HG03135 (cell line): ENCODE measurements at regions not wholly inside any gene's neighbourhood (a gene's known extent, or its start where the extent isn't known, plus 50 kb on each side); places are given as distances from the start of the nearest gene placed in this dataset.
"Not testable (repeated sequence)": the region's sequence is repeated elsewhere in the genome, so short reads cannot be mapped to it uniquely, and the experiment has no call there.

ENCODE experiments used
- ATAC-seq: cut with Tn5 transposase; IDR thresholded peaks from one replicate; pipeline ENCODE4 v1.9.1; 2021; ENCODE audit warnings: mild to moderate bottlenecking, moderate library complexity; ENCODE audit not compliant: unreplicated experiment

DNA sequence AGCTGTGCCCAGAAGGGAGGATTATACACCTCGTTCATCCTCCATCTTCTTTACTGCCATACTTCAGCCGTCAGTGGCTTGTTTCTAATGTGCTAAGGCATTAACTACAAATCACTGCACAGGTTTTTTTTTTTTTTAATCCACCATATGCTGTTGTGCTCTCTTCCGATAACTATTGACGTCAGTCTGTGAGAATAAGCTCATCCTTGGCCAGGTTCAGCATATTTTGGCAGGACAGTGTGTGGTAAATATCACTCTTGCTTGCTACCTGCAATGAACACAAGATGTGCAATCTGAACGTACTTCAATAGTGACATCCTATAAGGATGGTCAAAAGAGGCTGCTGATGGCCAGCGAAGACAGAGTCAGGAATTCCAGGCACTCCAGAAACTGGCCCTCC is 2030.7 kb upstream of the PCDH20 start:
- ATAC-seq, result no peak

DNA sequence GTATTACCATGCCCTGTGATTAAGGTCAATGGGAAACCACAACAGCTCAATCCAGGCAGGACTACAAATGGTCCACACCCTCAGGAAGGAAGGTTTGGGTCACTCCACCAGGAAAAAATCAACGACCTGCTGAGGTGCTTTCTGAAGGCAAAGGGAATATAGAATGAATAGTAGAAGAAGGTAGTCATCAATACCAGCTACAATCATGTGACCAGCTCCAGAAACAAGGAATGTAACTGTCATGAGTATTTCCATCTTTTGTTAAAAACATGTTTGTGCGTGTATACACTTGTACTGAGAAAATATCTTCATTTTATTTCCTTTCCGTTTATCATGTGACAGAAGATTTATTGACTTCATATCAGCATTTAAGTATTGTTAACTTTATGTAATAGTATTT is 2028.6 kb upstream of the PCDH20 start:
- not testable (repeated sequence) for ATAC-seq

DNA sequence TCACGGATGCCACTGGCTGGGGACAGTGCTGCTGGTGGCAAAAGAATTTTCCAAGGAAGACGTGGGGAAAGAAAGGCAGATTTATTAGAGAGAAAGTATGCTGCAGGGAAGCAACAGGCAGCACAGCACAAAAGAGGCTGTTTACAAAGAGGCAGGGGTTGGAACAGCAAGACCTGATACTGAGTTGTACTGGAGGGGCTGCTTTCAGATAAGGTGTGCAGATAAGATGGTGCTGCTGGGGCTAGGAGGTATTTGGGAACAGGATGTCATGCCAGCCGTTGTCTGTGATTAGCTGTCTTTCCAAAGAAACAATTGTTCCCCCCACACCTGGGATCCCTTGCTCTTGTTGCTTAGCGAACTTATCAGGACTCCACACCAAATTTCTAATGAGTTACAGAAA is 2023.3 kb upstream of the PCDH20 start:
- ATAC-seq, result no peak

DNA sequence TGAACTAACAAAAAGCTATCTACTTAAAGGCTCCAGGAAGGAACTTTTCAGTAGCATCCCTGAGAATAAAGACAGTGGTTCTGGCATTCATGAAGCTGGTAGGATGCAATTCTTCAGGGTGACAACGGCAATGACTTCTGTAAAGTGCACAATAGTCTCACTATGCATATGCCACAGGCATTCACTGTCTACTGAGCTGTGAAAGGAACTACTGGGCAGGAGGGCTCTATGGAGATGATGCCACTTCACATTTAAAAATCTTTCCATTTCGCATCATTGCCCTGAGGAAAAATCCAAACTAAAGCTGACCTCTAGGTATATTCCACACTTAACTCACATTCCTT is 2020.6 kb upstream of the PCDH20 start:
- no peak for ATAC-seq

DNA sequence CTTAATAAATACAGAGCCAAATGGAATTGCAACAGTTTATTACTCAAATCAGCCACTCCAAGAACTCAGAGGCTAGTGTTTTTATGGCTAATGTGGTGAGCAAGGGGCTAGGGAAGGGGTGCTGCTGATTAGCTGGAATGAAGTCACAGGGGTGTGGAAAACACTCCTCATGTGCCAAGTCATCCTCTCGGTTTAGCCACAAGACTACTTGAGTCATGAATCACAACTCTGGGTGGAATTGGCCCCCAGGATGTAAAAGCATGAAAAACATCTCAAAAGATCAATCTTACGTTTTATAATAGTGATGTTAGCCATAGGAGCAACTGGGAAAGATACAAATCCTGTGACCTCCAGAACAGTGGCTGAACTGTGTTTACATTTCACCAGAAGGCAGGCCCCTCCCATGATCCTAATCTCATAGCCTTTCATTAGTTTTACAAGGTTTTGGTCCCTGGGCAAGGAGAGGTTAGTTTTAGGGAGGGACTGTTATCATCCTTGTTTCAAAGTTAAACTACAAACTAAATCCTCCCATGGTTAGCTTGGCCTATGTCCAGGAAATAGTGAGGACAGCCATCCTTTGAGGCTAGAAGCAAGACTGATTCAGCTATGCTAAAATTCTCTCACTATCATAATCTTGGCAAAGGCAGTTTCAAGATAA is 2020.1 kb upstream of the PCDH20 start:
- no peak for ATAC-seq

DNA sequence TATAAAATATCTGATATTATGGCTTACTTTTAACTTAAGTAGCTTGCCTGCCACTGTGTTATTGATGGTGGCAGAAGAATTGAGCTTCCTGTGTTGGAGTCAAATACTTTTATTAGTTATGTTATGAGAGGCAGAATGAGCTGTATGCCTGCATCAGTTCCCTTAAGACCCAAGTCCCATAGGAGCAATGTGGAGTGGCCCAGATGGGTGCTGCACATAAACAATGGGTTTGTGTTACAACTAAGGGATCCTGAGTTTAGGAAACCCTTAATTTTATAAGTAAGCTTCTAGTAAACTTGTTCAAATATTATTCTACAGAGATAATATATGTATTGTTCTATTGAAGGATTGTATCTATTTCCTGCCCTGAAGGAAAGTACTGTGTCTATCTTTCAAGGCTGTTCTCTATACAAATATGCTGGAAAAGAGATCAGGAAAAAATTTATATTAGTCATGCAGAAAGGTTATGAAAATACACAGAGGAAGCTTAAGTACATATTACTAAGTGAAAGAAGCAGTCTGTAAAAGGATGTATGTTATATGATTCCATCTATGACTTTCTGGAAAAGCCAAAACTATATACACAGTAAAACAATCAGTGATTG is 2018.0 kb upstream of the PCDH20 start:
- no peak for ATAC-seq

DNA sequence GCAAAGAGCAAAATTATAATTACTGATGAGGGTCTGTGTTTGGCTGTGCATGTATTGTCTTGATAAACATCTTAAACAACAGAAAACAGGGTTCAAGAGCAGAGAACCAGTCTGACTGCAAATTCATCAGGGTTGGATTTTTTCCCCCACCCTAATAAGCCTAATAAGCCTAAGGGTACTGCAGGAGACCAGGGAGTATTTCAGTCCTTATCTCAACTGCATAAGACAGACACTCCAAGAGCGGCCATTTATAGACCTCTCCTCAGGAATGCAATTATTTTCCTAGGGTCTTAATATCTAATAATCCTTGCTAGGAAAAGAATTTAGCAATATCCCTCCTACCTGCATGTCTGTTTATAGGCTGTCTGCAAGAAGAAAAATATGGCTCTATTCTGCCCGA is 2011.5 kb upstream of the PCDH20 start:
- no peak for ATAC-seq

DNA sequence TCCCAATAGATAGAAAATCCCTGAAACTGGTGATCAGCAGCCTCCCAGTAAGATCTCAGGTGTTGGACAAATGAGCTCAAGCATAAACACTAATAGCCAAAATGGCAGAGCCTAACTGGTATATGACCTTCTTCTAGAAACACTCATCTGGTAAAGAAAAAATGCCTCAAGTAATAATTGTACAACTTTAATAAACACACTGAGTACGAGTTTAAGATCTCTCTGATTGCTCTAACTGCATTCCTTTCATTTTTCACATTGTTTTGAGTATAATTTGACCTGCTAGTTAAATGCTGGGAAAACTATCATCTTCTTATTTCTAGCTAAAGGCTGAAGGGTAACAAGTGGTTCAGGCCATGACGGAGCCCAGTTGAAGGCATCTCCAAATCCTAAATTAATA is 2009.5 kb upstream of the PCDH20 start:
- ATAC-seq, result no peak

DNA sequence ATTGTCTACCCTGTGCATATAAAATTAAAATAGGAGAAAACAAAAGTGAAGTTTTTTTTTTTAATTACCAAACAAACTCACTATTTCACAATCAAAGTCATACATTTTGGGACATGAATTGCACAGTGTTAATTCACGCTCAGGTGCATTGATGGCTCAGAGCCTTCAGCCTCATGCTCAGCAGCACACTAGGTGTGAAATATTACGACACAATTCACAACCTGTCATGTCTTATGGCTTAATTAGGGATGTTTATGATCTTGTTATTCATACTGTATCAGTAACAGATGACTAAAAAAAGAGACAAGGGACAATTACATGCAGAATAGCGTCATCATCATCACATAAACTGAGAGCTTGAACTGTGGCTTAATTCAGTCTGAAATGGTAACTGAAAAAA is 2005.5 kb upstream of the PCDH20 start:
- no peak for ATAC-seq

DNA sequence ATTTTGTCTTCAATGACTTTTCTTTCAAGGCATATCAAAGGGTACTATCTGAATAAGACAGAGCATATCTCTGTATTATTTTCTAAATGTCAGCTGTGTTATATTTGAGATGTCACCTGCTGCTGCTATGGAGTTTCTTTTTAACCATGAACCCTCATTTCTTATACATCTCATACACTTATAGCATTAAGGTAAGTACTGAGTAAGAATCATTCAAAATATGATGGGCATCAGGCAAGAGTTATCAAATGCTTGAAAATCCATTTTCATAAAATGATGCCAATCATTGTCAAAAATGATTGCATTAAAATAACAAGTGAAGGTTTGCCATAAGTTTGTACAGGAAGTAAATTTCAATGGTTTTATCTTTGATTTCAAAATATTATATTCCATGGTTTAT is 2005.0 kb upstream of the PCDH20 start:
- ATAC-seq, result no peak

DNA sequence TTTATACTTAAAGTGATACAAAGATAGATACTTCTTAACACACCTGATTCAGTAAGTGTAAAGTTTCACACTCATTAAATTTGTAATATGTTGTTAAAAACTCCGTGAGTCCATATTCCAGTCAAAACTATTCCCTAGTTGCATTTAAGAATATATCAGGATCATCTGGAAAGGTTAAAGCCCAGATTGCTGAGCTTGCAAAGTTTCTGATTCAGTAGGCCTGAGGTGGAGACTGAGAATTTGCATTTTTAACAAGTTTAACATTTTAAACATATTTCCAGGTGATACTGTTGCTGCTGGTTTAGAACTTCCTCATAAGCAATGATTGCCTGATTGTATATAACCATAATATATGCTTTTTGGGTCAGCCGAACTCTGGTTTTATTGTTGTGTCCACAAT is 1998.6 kb upstream of the PCDH20 start:
- no peak for ATAC-seq

DNA sequence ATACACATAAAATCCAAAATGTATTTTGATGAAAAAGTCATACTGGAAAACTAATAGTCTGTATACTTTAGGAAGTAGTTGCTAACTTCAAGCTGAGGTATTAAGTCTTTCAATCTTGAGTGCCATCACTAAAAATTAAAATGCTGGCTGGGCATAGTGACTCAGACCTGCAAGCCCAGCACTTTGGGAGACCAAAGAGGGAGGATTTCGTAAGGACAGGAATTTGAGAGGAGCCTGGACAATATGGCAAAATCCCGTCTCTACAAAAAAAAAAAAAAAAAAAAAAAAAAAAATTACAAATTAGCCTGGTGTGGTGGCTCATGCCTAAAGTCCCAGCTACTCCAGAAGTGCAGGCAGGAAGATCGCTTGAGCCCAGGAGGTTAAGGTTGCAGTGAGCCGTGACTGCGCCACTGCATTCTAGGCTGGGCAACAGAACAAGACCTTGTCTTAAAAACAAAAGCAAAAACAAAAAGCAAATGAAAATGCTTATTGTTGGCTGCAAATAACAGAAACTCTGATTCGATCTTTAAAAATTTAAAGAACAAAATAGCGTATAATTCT is 1994.2 kb upstream of the PCDH20 start:
- no peak for ATAC-seq

DNA sequence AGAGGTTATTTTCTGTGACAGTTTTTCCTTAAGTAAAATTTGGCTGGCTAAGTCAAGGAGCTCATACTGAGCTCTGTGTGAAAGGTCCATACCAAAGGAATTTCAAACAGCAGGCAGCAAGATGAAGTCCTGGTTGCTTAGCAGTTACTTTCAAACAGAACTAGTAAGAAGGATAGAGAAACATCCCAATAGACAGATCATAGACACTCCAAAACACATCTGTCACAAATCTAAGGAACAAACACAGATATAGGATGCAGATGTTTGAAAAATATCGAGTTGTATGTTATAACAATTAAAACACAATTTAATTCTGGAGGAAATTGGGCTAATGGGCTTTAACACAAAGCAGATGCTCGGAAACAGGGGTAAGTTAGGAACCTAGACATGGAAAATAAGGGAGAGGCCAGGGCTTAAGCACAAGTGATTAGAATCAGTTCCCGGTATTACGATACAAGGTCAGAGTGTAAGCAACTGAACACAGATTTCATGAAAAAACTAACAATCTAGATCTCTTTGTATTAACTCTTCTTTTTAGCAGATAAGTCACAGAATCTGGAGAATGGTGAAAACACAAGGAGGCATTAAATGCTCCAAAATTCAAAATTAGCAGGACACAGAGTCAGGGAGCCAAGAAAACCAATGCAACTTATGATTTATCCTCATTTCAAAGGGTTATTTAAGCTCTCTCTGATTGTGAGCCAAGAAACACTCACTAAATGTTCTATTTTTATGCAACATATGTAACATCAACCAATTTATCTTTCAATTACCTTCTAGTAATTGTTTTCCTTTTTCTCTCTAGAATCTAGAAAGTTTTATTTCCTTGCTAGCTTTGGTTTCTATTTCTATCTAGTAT is 1992.9 kb upstream of the PCDH20 start:
- ATAC-seq, result no peak

DNA sequence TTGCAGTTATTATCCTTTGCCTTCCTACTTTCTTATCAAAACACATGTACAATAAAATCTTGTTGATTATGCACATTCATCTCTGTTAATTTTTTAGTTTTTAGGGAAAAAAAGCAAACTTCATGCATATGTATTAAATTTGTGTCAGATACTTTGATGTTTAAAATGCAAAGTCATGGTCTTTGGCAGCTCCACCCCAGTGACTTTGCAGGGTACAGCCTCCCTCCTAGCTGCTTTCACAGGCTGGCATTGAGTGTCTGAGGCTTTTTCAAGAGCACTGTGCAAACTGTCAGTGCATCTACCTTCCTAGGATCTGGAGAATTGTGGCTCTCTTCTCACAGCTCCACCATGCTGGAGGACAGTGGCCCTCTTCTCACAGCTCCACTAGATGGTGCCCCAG is 1988.1 kb upstream of the PCDH20 start:
- ATAC-seq, result no peak

DNA sequence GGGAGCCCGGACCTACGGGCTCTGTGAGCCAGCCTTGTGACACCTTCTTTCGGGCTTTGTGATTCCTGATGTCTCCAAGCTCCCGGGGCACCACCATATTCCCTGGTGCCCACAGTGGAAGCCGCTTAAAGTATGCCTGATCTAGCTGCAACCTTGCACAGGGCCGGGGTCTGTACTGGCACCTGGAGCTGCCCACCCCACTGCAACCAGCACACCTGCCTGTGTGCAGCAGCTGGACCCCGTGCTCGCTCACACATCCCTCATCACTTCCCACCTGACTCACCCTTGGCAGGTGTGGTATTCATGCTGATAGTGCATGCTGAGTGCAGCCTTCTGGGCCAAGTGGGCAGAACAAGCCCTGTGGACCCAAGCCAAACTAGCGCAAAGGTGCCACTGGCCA is 1981.1 kb upstream of the PCDH20 start:
- no peak for ATAC-seq

DNA sequence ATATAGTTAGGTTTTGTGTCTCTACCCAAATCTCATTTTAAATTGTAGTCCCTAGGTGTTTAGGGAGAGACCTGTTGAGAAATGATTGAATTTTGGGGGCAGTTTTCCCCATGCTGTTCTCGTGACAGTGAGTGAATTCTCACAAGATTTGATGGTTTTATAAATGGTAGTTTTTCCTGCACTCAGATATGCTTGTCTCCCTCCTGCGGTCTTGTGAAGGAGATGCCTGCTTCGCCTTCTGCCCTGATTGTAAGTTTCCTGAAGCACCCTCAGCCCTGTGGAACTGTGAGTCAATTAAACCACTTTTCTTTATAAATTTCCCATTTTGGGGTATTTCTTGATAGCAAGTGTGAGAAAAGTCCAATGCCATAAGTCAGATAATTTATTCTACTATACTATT is 1977.5 kb upstream of the PCDH20 start:
- no peak for ATAC-seq

DNA sequence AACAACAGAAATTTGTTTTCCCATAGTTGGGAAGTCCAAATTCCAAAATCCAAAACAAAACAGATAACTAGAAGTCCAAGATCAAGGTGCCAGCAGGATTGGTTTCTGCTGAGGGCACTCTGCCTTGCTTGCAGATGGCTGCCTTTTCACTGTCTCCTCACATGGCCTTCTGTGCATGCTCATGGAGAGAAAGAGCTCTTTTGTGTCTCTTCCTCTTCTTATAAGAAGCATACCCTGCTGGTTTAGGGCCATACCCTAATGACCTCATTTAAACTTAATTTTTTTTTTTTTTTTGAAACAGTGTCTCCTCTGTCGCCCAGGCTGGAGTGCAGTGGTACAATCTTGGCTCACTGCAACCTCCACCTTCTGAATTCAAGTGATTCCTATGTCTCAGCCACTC is 1974.1 kb upstream of the PCDH20 start:
- no peak for ATAC-seq

DNA sequence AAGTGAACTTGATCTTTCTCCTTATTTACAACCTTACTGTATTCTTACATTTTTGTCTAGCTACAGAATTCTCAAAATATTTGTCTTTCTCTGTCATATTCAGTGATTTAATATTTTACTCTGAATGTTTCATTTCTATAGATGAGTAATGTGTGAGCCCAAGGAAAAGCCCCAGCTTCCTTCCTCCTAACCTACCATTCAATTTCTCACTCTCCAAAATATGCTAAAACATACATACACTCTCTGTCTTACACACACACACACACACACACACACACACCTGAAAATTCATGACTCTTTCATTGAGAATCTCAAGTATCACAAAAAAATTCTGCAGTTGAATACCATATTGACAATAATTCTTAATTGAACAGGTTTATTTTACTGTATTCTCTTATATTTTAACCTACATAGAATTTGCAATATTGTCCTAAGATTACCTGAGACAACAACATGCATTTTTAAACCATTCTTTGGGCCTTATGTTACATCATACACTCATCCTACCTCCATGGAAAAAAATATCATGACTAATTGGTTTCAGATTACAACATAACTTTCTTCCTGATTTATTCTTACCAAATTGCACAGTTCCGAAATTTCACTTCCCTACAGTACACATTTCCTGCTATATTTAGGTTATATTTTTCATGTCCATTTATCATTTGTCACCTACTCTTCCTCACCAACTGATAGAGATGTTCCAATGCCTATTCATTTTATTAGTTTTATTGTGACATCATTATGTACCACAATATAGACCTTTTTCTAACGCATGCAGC is 1965.6 kb upstream of the PCDH20 start:
- no peak for ATAC-seq

DNA sequence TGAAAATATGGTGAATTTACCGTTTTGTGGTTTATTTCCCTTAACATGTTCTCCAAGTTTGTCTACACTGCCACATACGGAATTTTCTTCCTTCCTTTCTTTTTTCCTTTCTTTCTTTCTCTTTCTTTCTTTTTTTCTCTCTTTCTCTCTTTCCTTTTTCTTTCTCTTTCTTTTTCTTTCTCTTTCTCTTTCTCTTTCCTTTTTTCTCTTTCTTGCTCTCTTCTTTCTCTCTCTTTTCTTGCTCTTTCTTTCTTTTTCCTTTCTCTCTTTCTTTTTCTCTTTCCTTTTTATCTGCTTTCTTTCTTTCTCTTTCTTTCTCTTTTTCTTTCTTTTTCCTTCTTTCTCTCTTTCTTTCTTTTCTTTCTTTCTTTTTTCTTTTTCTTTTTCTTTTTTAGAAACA is 1962.3 kb upstream of the PCDH20 start:
- ATAC-seq, result no peak

DNA sequence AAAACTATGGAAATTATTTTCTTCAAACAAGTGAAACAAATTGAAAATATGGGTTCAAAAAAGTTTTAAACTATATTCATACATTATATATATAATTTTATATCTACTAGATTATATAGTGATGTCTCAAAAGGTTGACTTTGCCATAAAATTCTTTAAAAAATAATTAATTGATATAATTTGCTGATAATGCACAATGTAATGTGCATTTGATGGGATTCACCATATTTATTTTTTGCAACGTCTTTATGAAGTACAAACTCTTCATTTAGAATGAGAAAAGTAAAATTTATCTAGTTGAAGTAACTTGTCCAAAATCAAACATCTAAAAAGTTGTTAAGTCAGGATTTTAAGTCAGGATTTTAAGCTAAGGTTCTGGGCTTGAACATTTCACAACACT is 1954.5 kb upstream of the PCDH20 start:
- no peak for ATAC-seq

DNA sequence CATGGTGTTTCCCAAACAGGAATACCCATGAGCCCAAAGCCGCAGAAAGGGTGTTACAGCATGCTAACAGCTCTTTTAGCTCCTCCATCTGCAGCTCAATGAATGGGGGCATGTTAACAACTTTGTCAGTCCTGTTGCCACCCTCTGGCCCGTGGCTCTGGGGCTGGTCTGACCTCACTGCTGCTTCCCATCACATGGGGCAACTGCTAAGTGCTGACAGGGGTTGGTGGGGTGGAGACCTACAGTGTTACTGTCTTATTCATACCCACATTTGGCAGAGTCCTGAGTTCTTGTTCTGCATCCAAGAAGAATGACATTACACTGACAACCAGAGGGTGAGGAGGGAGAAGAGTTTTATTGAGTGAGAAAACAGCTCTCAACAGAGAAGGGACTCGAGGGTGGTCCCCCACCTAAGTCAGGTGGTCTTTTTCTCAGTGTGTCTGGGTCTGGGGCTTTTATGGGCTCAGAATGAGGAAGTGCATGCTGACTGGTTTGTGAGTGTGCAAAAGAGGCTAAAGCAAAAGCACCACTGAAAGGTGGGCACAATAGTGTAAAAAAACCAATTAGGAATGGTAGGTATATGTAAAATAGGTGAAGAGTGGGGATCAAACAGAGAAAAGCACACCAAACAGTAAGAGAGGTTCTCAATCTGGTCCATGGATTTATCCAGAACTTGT is 1952.0 kb upstream of the PCDH20 start:
- ATAC-seq, result no peak
